Naive thymus-derived CD4-positive, alpha-beta T cell (primary cell): ENCODE measurements at regions not wholly inside any gene's neighbourhood (a gene's known extent, or its start where the extent isn't known, plus 50 kb on each side); places are given as distances from the start of the nearest gene placed in this dataset.

ENCODE experiments used
- ATAC-seq: fragments of 150-1000 bp; cut with Tn5 transposase; 2 replicates; pipeline ENCODE4 v1.10.0; 2021; ENCODE audit warnings: mild to moderate bottlenecking, moderate library complexity
- CTCF ChIA-PET: fragments of 350-600 bp; sonication (Branson Sonifier 250); formaldehyde crosslinking; loops from one replicate; lab custom pipeline; 2021; ENCODE audit warnings: antibody characterized with exemption; lab: Charles Lee
- POLR2A ChIA-PET: fragments of 350-600 bp; sonication (Branson Sonifier 250); formaldehyde crosslinking; loops from one replicate; lab custom pipeline; 2021; ENCODE audit warnings: antibody characterized with exemption, inconsistent platforms; lab: Charles Lee
- DNase-seq, 9 donors: peaks; one replicate each; pipeline versions ENCODE4 v3.0.0 to v3.0.0-alpha.2; 2020 to 2022; ENCODE audit warnings: mixed read lengths in 1 of 9
- H3K27ac ChIP-seq: one replicate; pipeline ENCODE4 v1.7.0; 2013; ENCODE audit warnings: mild to moderate bottlenecking, low read depth, low read length, moderate library complexity
- H3K27me3 ChIP-seq, 2 donors: one replicate each; pipeline ENCODE4 v1.7.0; 2013; ENCODE audit warnings: low read length in 2 of 2, mild to moderate bottlenecking in 2 of 2, moderate library complexity in 2 of 2; ENCODE audit not compliant: control insufficient read depth in 2 of 2, insufficient read depth in 2 of 2
- H3K36me3 ChIP-seq, 3 experiments: 1 replicate in 2 of 3; 2 replicates in 1 of 3; pipeline ENCODE4 v1.7.0; 2013; ENCODE audit warnings: low read length in 3 of 3, mild to moderate bottlenecking in 3 of 3, moderate library complexity in 1 of 3; ENCODE audit not compliant: insufficient read depth in 3 of 3, control insufficient read depth in 2 of 3
- H3K4me1 ChIP-seq, 2 donors: one replicate each; pipeline ENCODE4 v1.7.0; 2013; ENCODE audit warnings: low read length in 2 of 2, mild to moderate bottlenecking in 2 of 2, moderate library complexity in 1 of 2; ENCODE audit not compliant: control insufficient read depth in 2 of 2, insufficient read depth in 2 of 2
- H3K4me3 ChIP-seq: 2 replicates; pipeline ENCODE4 v1.7.0; 2013; ENCODE audit warnings: mild to moderate bottlenecking, low read length
- H3K9me3 ChIP-seq, 3 experiments: 1 replicate in 2 of 3; 2 replicates in 1 of 3; pipeline ENCODE4 v1.7.0; 2013; ENCODE audit warnings: low read length in 3 of 3; ENCODE audit not compliant: control insufficient read depth in 2 of 3
- H3K27ac Mint-ChIP-seq, 9 donors: one replicate each; pipeline ENCODE4 v1.8.0; 2020 to 2022; ENCODE audit warnings: mixed read lengths in 9 of 9, mild to moderate bottlenecking in 8 of 9, moderate library complexity in 5 of 9, inconsistent platforms in 2 of 9
- H3K27me3 Mint-ChIP-seq, 5 donors: one replicate each; pipeline ENCODE4 v1.8.0; 2021 to 2022; ENCODE audit warnings: mixed read lengths in 5 of 5, mild to moderate bottlenecking in 1 of 5
- H3K36me3 Mint-ChIP-seq, 5 donors: one replicate each; pipeline ENCODE4 v1.8.0; 2020 to 2022; ENCODE audit warnings: mixed read lengths in 5 of 5, mild to moderate bottlenecking in 3 of 5, inconsistent platforms in 1 of 5
- H3K4me1 Mint-ChIP-seq, 7 donors: one replicate each; pipeline ENCODE4 v1.8.0; 2020 to 2022; ENCODE audit warnings: mixed read lengths in 7 of 7, mild to moderate bottlenecking in 3 of 7, inconsistent platforms in 1 of 7
- H3K4me3 Mint-ChIP-seq, 10 donors: one replicate each; pipeline ENCODE4 v1.8.0; 2020 to 2022; ENCODE audit warnings: mild to moderate bottlenecking in 10 of 10, mixed read lengths in 10 of 10, moderate library complexity in 6 of 10, inconsistent platforms in 2 of 10
- H3K9me3 Mint-ChIP-seq, 11 donors: one replicate each; pipeline ENCODE4 v1.8.0; 2020 to 2022; ENCODE audit warnings: mixed read lengths in 11 of 11, mild to moderate bottlenecking in 4 of 11, inconsistent platforms in 1 of 11, moderate library complexity in 1 of 11
- intact Hi-C, 2 donors: fragments of 100-400 bp; cut with micrococcal nuclease; formaldehyde crosslinking; loops; one replicate each; pipeline ENCODE4 v1.15.1; 2023

DNA sequence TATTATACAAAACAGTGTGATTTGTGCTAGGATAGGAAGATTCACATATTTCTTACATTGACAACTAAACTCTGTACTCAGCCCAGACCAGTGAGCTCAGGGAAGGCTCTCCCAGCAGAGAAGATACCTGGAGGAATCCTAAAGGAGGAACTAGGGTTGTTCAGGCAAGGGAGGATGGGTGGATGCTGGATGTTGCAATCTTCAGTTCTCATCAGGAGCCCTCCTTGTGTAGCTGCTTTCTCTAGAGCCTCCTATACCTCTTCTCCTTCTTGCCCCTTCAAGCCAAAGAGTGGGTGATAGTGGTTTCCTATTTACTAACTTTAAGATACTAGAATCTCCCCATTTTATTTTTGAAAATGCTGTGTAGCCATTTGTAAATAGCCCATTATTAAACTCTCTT, 117.3 kb downstream of the NKX6-1 start:
- no peaks in the 10 kb centered on the region for H3K27me3 ChIP-seq
- H3K4me3 ChIP-seq: no peak overlapping the region
- H3K9me3 ChIP-seq: no peaks in the 10 kb centered on the region
- ATAC-seq: no peak
- Mint-ChIP-seq H3K27me3 (peaks cover 13 to 46% (median 36%) of the 10 kb centered on the region in 5 donors), H3K27ac (no peak overlapping the region), H3K9me3 (peaks cover 0 to 3% (median 0%) of the 10 kb centered on the region in 11 donors), H3K4me3 (no peak overlapping the region), H3K4me1 (no peaks in the 10 kb centered on the region), H3K36me3 (peaks cover 0 to 3% (median 0%) of the 10 kb centered on the region in 5 donors)
- H3K36me3 ChIP-seq: no peaks in the 10 kb centered on the region
- ChIA-PET POLR2A (no interaction called here), CTCF (no interaction called here)
- DNase-seq: no peak
- H3K27ac ChIP-seq: no peak overlapping the region
- no peaks in the 10 kb centered on the region for H3K4me1 ChIP-seq
- intact Hi-C loops: no loop called here

DNA sequence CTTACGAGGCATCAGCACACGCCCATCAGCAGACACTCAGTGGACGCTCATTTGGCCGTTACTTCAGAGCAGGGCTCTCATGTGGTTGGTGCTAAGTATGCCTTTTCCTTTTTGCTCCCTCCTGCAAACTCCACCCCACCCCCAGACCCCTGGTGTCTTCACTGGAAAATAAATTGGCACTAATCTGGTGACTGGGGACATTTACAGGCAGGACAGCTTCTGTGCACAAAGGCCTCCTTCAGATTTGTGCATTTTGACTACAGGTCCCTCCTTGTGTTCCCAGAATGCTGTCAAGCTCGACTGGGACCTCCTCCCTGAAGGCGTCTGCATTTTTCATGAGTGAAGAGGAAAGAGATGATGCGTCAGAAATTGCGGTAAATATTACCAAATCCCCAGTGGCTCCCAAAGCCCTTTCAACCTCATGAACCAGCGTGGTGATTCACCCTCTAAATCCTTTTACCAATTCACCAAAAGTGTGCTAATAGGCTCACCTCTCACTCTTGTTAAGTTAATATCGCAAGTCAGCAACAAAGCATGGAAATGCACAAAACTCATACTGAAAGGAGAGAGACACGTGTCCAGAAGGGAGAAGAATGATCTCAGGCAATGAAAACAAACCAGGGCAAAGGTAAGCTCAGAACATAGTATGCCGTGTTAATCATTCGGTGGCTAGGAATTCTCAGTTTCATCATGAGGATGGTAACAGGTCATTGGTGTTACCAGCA, 119.0 kb downstream of the NKX6-1 start:
- peaks cover 0 to 3% (median 0%) of the 10 kb centered on the region in 5 donors for H3K36me3 Mint-ChIP-seq
- Histone ChIP-seq H3K9me3 (no peaks in the 10 kb centered on the region), H3K4me1 (no peaks in the 10 kb centered on the region), H3K27me3 (no peaks in the 10 kb centered on the region), H3K36me3 (no peaks in the 10 kb centered on the region), H3K27ac (no peak overlapping the region), H3K4me3 (no peak overlapping the region)
- POLR2A ChIA-PET: no interaction called here
- DNase-seq (no peak), ATAC-seq (no peak)
- no peak overlapping the region for H3K27ac Mint-ChIP-seq
- peaks cover 0 to 3% (median 0%) of the 10 kb centered on the region in 11 donors for H3K9me3 Mint-ChIP-seq
- H3K4me1 Mint-ChIP-seq: no peaks in the 10 kb centered on the region
- peaks cover 13 to 46% (median 34%) of the 10 kb centered on the region in 5 donors for H3K27me3 Mint-ChIP-seq
- intact Hi-C loops: no loop called here
- CTCF ChIA-PET: no interaction called here
- no peak overlapping the region for H3K4me3 Mint-ChIP-seq

DNA sequence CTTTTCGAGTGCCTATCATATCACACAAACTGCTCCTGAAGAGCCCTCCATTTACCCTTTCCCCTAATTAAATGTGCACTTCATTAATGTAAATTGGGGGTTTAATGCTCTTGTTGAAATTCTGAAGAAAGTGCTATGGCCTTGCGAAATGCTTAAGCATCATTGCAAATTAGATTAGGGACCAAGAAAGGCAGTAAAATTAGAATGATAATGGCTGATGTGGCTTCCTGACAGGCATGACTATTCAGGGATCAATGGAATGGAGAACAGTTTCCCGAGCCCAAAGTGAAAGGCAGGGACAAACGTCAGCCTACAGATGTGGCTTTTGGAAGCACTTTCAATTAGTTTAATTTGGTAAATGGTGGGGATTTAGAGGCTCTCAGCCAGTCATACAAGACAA, 120.1 kb downstream of the NKX6-1 start:
- DNase-seq (no peak), ATAC-seq (no peak)
- Histone ChIP-seq H3K36me3 (no peaks in the 10 kb centered on the region), H3K4me1 (no peaks in the 10 kb centered on the region), H3K27ac (no peak overlapping the region), H3K9me3 (no peaks in the 10 kb centered on the region), H3K4me3 (no peak overlapping the region), H3K27me3 (no peaks in the 10 kb centered on the region)
- CTCF ChIA-PET: no interaction called here
- POLR2A ChIA-PET: no interaction called here
- Mint-ChIP-seq H3K27me3 (peaks cover 13 to 41% (median 31%) of the 10 kb centered on the region in 5 donors), H3K4me3 (no peak overlapping the region), H3K4me1 (no peaks in the 10 kb centered on the region), H3K9me3 (peaks cover 0 to 3% (median 0%) of the 10 kb centered on the region in 11 donors), H3K27ac (no peak overlapping the region), H3K36me3 (peaks cover 0 to 3% (median 0%) of the 10 kb centered on the region in 5 donors)
- intact Hi-C loops: no loop called here

DNA sequence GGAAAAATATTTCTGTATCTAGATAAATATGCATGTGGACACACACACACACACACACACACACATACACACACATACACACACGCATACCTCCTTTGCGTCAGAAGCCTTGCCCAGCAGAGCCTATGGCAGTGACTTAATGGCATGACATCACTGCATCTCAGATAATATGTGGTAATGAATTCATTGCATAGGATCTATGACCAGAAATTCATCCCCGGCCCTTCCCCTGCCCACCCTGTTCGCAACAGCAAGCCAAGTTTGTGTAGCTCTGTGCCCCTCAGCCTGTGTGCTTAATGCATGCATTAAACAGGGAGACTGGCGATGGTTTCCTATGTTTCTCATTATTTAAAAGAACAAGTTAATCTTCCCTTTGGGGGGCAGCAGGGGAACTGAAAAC, 120.7 kb downstream of the NKX6-1 start:
- no peak for ATAC-seq
- intact Hi-C loops: no loop called here
- CTCF ChIA-PET: no interaction called here

DNA sequence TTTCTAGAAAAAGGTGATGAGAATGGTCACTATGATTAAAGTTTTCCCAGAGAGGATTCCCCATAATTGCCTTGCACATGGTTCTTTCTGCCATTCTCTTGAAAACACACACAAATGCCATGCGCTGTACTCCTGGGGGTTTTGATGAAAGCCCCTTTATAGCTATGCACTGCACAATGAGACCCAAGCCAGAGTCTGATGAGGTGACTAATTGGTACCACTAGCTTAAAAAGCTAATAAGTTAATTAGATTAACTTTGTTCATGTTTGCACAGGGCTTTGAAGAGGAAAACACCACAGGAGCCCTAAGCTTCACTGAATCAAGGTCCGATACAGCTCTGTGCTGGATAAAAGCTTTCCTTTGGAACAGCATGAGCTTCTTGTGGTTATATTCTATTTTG, 132.2 kb downstream of the NKX6-1 start:
- H3K9me3 ChIP-seq: no peaks in the 10 kb centered on the region
- Mint-ChIP-seq H3K36me3 (peaks cover 0 to 1% (median 0%) of the 10 kb centered on the region in 5 donors), H3K4me1 (no peaks in the 10 kb centered on the region), H3K27me3 (peaks cover 0 to 14% (median 6%) of the 10 kb centered on the region in 5 donors), H3K27ac (no peak overlapping the region), H3K9me3 (peaks cover 0 to 4% (median 3%) of the 10 kb centered on the region in 11 donors), H3K4me3 (no peak overlapping the region)
- CTCF ChIA-PET: no interaction called here
- no peaks in the 10 kb centered on the region for H3K27me3 ChIP-seq
- no peaks in the 10 kb centered on the region for H3K36me3 ChIP-seq
- no peak overlapping the region for H3K4me3 ChIP-seq
- H3K4me1 ChIP-seq: no peaks in the 10 kb centered on the region
- intact Hi-C loops: no loop called here
- POLR2A ChIA-PET: no interaction called here
- H3K27ac ChIP-seq: no peak overlapping the region
- ATAC-seq (no peak), DNase-seq (no peak)

More for the DNA sequence above, 120.7 kb downstream of the NKX6-1 start:
- no peak overlapping the region for H3K4me3 ChIP-seq
- no peak for DNase-seq
- H3K4me1 ChIP-seq: no peaks in the 10 kb centered on the region
- H3K36me3 ChIP-seq: no peaks in the 10 kb centered on the region
- Mint-ChIP-seq H3K27me3 (peaks cover 13 to 41% (median 31%) of the 10 kb centered on the region in 5 donors), H3K27ac (no peak overlapping the region), H3K9me3 (peaks cover 0 to 3% (median 0%) of the 10 kb centered on the region in 11 donors), H3K4me1 (no peaks in the 10 kb centered on the region), H3K36me3 (peaks cover 0 to 3% (median 0%) of the 10 kb centered on the region in 5 donors), H3K4me3 (no peak overlapping the region)
- no peak overlapping the region for H3K27ac ChIP-seq
- H3K9me3 ChIP-seq: no peaks in the 10 kb centered on the region
- POLR2A ChIA-PET: no interaction called here
- no peaks in the 10 kb centered on the region for H3K27me3 ChIP-seq

DNA sequence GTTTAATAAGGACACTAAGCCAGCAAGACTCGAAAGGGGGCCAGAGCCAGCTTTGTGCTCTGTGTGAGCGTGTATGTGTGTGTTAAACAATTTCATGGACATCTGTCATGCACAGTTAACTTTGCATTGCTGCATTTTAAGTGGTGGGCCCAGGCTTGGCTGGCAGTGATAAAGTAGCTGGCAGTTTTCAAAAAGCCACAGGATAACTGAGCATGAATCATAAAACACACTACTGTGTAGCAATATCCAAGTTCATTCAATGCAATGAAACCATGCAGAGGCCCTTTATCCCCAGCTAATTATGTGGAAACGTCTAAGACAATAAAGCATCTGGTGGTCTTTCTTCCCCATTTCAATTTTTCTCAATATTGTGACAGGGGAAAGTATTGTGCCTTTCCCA, 132.9 kb downstream of the NKX6-1 start:
- H3K27ac ChIP-seq: no peak overlapping the region
- no peak overlapping the region for H3K4me3 ChIP-seq
- Mint-ChIP-seq H3K36me3 (peaks cover 0 to 3% (median 0%) of the 10 kb centered on the region in 5 donors), H3K4me3 (no peak overlapping the region), H3K9me3 (peaks cover 0 to 11% (median 5%) of the 10 kb centered on the region in 11 donors), H3K27ac (no peak overlapping the region), H3K4me1 (no peaks in the 10 kb centered on the region), H3K27me3 (peaks cover 0 to 14% (median 6%) of the 10 kb centered on the region in 5 donors)
- H3K27me3 ChIP-seq: no peaks in the 10 kb centered on the region
- ATAC-seq (no peak), DNase-seq (no peak)
- intact Hi-C loops: no loop called here
- CTCF ChIA-PET: no interaction called here
- POLR2A ChIA-PET: no interaction called here
- no peaks in the 10 kb centered on the region for H3K9me3 ChIP-seq
- no peaks in the 10 kb centered on the region for H3K36me3 ChIP-seq
- no peaks in the 10 kb centered on the region for H3K4me1 ChIP-seq
